ENCODE measurements at regions not wholly inside any gene's neighbourhood (a gene's known extent, or its start where the extent isn't known, plus 50 kb on each side); places are given as distances from the start of the nearest gene placed in this dataset.
"Not testable (repeated sequence)": the region's sequence is repeated elsewhere in the genome, so short reads cannot be mapped to it uniquely, and the experiment has no call there.

DNA sequence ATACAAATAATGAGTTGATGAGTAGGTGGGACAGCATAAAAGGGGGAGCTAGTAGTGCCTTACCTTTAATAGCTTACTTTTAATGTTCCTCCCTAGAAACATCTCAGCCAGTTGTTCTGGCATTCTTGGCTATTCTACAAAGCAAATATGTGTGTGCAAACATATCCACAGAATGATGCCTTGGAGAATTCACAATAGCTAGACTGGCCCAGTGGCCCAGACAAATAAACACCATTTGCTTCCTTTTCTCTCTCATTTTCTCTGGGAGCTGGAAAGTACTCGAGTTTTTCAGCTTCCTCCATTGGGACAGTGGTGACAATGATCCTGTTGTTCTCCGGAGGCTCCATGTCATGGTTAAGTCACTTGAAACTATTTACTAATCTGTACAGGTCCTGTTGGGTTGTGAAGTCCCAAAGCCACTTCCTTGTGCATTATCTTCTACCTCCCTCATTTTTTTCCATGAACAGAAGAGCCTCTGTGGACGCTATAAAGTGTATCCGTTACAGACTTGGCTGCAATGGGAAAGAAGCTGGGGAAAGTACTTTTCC lies 122.9 kb downstream of the DMAC1 start:
- Histone ChIP-seq H3K27me3 (ENCODE audit: control insufficient read depth, insufficient read depth, low read length) (no peaks in the 10 kb centered on the region), H3K4me1 (ENCODE audit: control insufficient read depth, insufficient read depth, low read length) (no peaks in the 10 kb centered on the region), H3K4me3 (ENCODE audit: low read depth, low read length) (no peak overlapping the region), H3K9me3 (ENCODE audit: control insufficient read depth, insufficient read depth, low read length) (no peaks in the 10 kb centered on the region), H3K36me3 (ENCODE audit: control insufficient read depth, insufficient read depth, low read length) (no peaks in the 10 kb centered on the region), H3K9ac (ENCODE audit: low read depth, low read length) (no peak overlapping the region)

DNA sequence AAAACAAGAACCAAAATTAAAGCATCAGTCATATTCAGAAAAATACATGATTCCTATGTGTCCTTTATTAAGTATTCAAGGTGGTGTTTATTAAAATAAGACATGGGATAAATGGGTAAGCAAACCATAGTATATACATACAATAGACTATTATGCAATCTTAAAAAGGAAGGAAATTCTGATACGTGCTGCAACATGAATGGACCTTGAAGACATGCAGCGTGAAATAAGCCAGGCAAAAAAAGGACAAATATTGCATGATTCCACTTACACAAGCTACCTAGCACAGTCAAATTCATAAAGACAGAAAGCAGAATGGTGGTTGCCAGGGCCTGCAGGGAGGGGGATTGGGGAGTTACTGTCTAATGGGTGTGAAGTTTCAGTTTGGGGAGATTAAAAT lies 127.7 kb downstream of the DMAC1 start:
- Histone ChIP-seq H3K9me3 (ENCODE audit: control insufficient read depth, insufficient read depth, low read length) (no peaks in the 10 kb centered on the region), H3K27me3 (ENCODE audit: control insufficient read depth, insufficient read depth, low read length) (no peaks in the 10 kb centered on the region), H3K4me3 (ENCODE audit: low read depth, low read length) (no peak overlapping the region), H3K4me1 (ENCODE audit: control insufficient read depth, insufficient read depth, low read length) (no peaks in the 10 kb centered on the region), H3K36me3 (ENCODE audit: control insufficient read depth, insufficient read depth, low read length) (no peaks in the 10 kb centered on the region), H3K9ac (ENCODE audit: low read depth, low read length) (no peak overlapping the region)

DNA sequence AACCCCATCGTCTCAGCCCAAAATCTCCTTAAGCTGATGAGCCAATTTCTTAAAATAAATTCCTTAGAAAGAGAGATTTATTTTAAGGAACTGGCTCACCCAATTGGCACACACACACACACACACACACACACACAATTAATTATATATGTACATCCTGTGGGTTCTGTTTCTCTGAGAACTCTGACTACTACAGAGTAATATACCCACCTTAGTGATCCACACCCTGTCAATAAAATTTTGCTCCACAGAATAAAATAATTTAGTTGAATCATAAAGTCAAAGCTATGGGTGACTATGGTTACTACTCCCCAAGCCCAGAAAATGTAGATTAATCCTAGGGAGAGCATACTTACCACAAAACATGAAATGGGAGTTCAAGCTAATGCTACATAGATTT lies 131.0 kb downstream of the DMAC1 start:
- Histone ChIP-seq H3K9me3 (ENCODE audit: control insufficient read depth, insufficient read depth, low read length) (no peaks in the 10 kb centered on the region), H3K9ac (ENCODE audit: low read depth, low read length) (no peak overlapping the region), H3K36me3 (ENCODE audit: control insufficient read depth, insufficient read depth, low read length) (no peaks in the 10 kb centered on the region), H3K4me3 (ENCODE audit: low read depth, low read length) (no peak overlapping the region), H3K27me3 (ENCODE audit: control insufficient read depth, insufficient read depth, low read length) (no peaks in the 10 kb centered on the region), H3K4me1 (ENCODE audit: control insufficient read depth, insufficient read depth, low read length) (no peaks in the 10 kb centered on the region)

DNA sequence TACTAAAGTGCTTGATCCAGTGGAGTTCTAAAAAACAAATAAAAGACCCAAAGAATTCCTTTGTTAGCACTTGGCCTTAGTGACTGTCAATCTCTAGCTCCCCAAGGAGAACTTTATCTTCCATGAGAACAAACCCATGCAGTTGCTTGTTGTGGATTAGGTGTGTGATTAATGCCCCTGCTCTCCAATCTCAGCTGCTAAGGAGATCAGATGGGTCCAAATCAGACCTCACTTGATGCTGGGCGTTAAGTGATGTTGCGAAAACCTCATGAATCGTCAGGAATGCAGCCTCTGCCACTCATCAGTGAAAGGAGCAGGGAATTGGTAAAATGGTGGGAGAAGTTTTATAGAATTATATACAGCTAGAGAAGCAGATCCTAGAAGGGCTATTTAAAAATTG lies 133.7 kb downstream of the DMAC1 start:
- H3K36me3 ChIP-seq (ENCODE audit: control insufficient read depth, insufficient read depth, low read length), result no peaks in the 10 kb centered on the region
- no peaks in the 10 kb centered on the region for H3K9me3 ChIP-seq (ENCODE audit: control insufficient read depth, insufficient read depth, low read length)
- no peak overlapping the region for H3K9ac ChIP-seq (ENCODE audit: low read depth, low read length)
- H3K4me1 ChIP-seq (ENCODE audit: control insufficient read depth, insufficient read depth, low read length), result no peaks in the 10 kb centered on the region
- H3K27me3 ChIP-seq (ENCODE audit: control insufficient read depth, insufficient read depth, low read length), result no peaks in the 10 kb centered on the region
- no peak overlapping the region for H3K4me3 ChIP-seq (ENCODE audit: low read depth, low read length)

DNA sequence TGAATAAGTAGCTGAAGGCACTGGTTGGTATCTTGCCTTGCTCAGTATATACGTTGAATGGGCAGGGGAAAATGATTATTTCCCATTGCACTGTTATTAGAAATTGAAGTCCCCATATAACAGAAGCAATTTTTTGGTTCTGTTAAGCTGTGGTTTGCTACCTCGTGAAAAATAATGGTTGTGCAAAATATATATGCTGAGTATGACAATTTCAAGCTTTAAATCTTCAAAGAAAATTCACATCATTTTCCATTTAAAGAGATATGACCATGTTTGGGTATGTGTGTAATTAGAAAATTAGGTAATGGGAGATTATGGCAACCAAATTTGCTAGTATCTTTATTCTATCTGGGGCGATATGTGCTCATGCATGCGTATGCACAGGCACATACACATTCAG lies 139.8 kb downstream of the DMAC1 start:
- H3K9me3 ChIP-seq (ENCODE audit: control insufficient read depth, insufficient read depth, low read length), result no peaks in the 10 kb centered on the region
- no peaks in the 10 kb centered on the region for H3K4me1 ChIP-seq (ENCODE audit: control insufficient read depth, insufficient read depth, low read length)
- no peak overlapping the region for H3K4me3 ChIP-seq (ENCODE audit: low read depth, low read length)
- H3K9ac ChIP-seq (ENCODE audit: low read depth, low read length), result no peak overlapping the region
- H3K36me3 ChIP-seq (ENCODE audit: control insufficient read depth, insufficient read depth, low read length), result no peaks in the 10 kb centered on the region
- H3K27me3 ChIP-seq (ENCODE audit: control insufficient read depth, insufficient read depth, low read length), result no peaks in the 10 kb centered on the region

DNA sequence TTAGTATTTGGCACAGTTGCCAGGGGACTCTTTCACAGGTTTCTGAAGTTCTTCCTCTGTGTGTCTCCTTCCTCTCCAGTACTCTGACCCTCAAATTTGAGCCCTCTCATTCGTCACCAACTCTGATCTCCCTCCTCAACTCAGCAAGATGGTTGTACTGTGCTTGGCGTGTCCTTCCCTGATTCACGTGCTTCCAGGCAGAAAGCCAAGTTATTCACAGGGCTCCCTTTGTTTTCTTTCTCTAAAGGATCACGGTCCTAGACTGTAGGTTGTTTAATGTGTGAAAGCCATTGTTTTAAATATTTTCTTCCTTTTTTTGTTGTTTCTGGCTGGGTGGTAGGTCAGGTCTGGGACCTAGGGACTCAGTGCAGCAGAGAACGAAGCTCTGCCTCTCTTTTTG lies 142.9 kb downstream of the DMAC1 start:
- Histone ChIP-seq H3K36me3 (ENCODE audit: control insufficient read depth, insufficient read depth, low read length) (no peaks in the 10 kb centered on the region), H3K27me3 (ENCODE audit: control insufficient read depth, insufficient read depth, low read length) (no peaks in the 10 kb centered on the region), H3K9ac (ENCODE audit: low read depth, low read length) (no peak overlapping the region)

DNA sequence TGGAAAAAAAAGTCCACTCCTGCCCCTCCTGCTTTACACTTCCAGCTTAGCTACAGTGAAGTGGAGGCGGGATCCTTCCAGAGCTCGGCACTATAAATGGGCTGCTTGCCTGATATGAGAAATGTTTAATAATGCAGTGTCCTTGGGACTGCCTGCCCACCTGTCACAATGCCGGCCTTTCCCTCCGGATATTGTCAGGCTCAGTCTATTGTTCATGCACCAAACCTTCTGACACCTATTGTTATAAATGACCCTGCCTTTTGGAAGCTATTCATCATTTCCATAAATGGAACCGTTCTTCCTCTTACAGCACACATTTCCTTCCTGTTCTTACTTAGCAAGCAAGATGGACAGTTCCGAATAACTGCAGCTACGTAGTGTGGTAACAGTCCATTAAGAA lies 146.3 kb downstream of the DMAC1 start:
- H3K27me3 ChIP-seq (ENCODE audit: control insufficient read depth, insufficient read depth, low read length), result no peaks in the 10 kb centered on the region
- H3K4me1 ChIP-seq (ENCODE audit: control insufficient read depth, insufficient read depth, low read length), result no peaks in the 10 kb centered on the region
- H3K4me3 ChIP-seq (ENCODE audit: low read depth, low read length), result no peak overlapping the region
- no peaks in the 10 kb centered on the region for H3K36me3 ChIP-seq (ENCODE audit: control insufficient read depth, insufficient read depth, low read length)
- H3K9ac ChIP-seq (ENCODE audit: low read depth, low read length), result no peak overlapping the region
- H3K9me3 ChIP-seq (ENCODE audit: control insufficient read depth, insufficient read depth, low read length), result no peaks in the 10 kb centered on the region

More for the DNA sequence above, 142.9 kb downstream of the DMAC1 start:
- Histone ChIP-seq H3K4me1 (ENCODE audit: control insufficient read depth, insufficient read depth, low read length) (no peaks in the 10 kb centered on the region), H3K9me3 (ENCODE audit: control insufficient read depth, insufficient read depth, low read length) (no peaks in the 10 kb centered on the region), H3K4me3 (ENCODE audit: low read depth, low read length) (no peak overlapping the region)

DNA sequence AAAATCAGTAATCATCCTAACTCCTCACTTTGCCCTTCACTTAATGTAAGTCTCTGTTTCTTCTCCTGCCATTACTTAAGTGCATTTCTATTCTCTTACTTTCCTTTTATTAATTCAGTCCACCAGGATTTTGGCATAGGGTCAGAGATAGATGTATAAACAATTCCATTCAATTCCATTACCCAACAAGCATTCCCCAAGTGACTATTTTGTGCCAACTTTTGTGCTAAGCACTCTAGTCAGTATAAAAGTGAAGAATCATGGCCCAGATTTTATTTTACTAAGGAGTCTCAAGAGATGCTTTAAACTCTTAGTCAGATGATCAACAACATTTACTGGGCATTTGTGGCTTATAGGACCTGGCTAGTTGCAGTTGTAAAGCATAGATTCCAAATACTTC lies 159.3 kb downstream of the DMAC1 start:
- no peaks in the 10 kb centered on the region for H3K4me1 ChIP-seq (ENCODE audit: control insufficient read depth, insufficient read depth, low read length)
- no peak overlapping the region for H3K4me3 ChIP-seq (ENCODE audit: low read depth, low read length)
- H3K27me3 ChIP-seq (ENCODE audit: control insufficient read depth, insufficient read depth, low read length), result no peaks in the 10 kb centered on the region
- H3K36me3 ChIP-seq (ENCODE audit: control insufficient read depth, insufficient read depth, low read length), result no peaks in the 10 kb centered on the region
- H3K9me3 ChIP-seq (ENCODE audit: control insufficient read depth, insufficient read depth, low read length), result no peaks in the 10 kb centered on the region
- no peak overlapping the region for H3K9ac ChIP-seq (ENCODE audit: low read depth, low read length)

DNA sequence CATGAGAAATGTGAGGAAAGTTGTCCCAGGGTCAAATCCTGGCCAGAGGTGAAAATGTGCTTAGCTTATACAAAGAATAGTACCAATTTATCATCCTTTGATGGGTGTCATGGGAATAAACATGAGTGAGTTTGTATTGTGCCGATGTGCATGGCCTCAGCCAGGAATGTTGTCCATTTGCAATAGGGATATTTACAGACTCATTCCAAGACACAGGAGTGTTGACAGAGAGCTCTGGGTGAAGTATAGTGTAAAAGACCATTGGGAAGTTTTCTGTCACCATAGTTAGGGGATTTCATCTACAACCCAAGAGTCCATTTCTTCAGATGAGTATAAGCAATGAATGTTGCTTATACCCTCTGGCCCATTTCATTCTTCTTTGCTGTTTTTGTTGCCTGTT lies 160.1 kb downstream of the DMAC1 start:
- no peaks in the 10 kb centered on the region for H3K4me1 ChIP-seq (ENCODE audit: control insufficient read depth, insufficient read depth, low read length)
- no peaks in the 10 kb centered on the region for H3K27me3 ChIP-seq (ENCODE audit: control insufficient read depth, insufficient read depth, low read length)
- no peaks in the 10 kb centered on the region for H3K9me3 ChIP-seq (ENCODE audit: control insufficient read depth, insufficient read depth, low read length)
- no peaks in the 10 kb centered on the region for H3K36me3 ChIP-seq (ENCODE audit: control insufficient read depth, insufficient read depth, low read length)
- no peak overlapping the region for H3K4me3 ChIP-seq (ENCODE audit: low read depth, low read length)
- H3K9ac ChIP-seq (ENCODE audit: low read depth, low read length), result no peak overlapping the region

DNA sequence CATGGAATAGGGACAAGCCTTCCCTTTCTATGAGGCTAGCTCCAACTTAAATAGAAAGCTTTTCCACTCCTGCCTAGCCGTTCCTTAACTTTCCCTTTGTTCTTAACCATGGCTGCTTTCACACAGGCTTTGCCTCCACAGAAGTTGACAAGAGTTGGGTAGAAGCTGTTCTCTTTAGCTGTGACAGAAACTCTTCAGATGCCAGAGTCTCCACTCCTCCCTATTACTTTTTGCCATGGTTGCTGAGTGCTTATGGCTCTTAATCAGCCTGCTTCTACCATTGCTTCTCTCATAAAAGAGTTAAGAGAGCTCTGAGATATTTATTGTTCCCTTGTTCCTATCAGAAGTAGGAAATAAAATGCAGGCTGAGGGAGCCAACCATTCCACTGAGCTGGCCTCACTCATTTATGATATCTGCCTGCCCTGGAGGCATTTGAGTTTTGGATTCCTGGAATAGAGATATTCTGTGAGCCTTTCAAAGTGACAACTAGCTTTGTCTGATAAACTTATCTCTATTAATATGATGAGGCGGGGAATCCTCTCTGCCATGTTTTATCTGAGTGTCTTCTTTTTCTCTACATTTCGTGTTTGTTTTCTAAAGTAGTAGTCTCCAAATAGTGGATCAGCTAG lies 162.6 kb downstream of the DMAC1 start:
- H3K4me1 ChIP-seq (ENCODE audit: control insufficient read depth, insufficient read depth, low read length), result no peaks in the 10 kb centered on the region
- H3K9me3 ChIP-seq (ENCODE audit: control insufficient read depth, insufficient read depth, low read length), result no peaks in the 10 kb centered on the region
- no peaks in the 10 kb centered on the region for H3K36me3 ChIP-seq (ENCODE audit: control insufficient read depth, insufficient read depth, low read length)
- no peaks in the 10 kb centered on the region for H3K27me3 ChIP-seq (ENCODE audit: control insufficient read depth, insufficient read depth, low read length)
- no peak overlapping the region for H3K4me3 ChIP-seq (ENCODE audit: low read depth, low read length)
- no peak overlapping the region for H3K9ac ChIP-seq (ENCODE audit: low read depth, low read length)

DNA sequence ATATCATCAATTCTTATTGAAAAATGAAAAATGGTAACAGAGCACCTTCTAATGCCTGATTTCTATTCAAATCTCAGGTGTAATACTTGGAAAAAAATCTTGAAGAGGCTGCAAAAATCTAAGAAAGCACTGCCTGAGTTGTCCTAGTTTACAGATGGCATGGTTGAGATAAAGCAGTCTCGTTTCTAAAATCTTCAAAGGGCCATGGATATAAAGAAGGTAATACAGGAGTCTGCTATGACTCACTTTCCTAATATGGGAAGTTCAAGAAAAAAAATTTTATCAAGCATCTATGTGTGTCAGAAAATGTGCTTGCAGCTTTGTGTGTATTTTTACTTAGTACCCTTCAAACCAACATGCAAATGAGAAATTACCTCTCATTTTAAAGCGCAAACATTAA lies 163.3 kb downstream of the DMAC1 start:
- Histone ChIP-seq H3K36me3 (ENCODE audit: control insufficient read depth, insufficient read depth, low read length) (no peaks in the 10 kb centered on the region), H3K4me1 (ENCODE audit: control insufficient read depth, insufficient read depth, low read length) (no peaks in the 10 kb centered on the region), H3K27me3 (ENCODE audit: control insufficient read depth, insufficient read depth, low read length) (no peaks in the 10 kb centered on the region), H3K4me3 (ENCODE audit: low read depth, low read length) (no peak overlapping the region), H3K9ac (ENCODE audit: low read depth, low read length) (no peak overlapping the region), H3K9me3 (ENCODE audit: control insufficient read depth, insufficient read depth, low read length) (no peaks in the 10 kb centered on the region)

DNA sequence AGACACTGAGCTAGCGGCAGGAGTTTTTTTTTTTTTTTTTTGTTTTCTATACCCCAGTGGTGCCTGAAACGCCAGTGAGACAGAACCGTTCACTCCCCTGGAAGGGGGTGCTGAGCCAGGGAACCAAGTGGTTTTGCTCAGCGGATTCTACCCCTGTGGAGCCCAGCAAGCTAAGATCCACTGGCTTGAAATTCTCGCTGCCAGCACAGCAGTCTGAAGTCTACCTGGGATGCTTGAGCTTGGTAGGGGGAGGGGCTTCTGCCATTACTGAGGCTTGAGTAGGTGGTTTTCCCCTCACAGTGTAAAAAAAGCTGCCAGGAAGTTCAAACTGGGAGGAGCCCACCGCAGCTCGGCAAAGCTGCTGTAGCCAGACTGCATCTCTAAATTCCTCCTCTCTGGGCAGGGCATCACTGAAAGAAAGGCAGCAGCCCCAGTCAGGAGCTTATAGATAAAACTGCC lies 173.0 kb downstream of the DMAC1 start:
- H3K36me3 ChIP-seq (ENCODE audit: control insufficient read depth, insufficient read depth, low read length); H3K9ac ChIP-seq (ENCODE audit: low read depth, low read length); H3K9me3 ChIP-seq (ENCODE audit: control insufficient read depth, insufficient read depth, low read length); H3K4me1 ChIP-seq (ENCODE audit: control insufficient read depth, insufficient read depth, low read length); H3K27me3 ChIP-seq (ENCODE audit: control insufficient read depth, insufficient read depth, low read length): not testable (repeated sequence)
- peak overlapping the region; percentile 26 for H3K4me3 ChIP-seq (ENCODE audit: low read depth, low read length)

Measured in iPS-15b (cell line).